ENCODE measurements at regions not wholly inside any gene's neighbourhood (a gene's known extent, or its start where the extent isn't known, plus 50 kb on each side); places are given as distances from the start of the nearest gene placed in this dataset.

- Histone ChIP-seq H3K9me3 (ENCODE audit: low read depth) (no peaks in the 10 kb centered on the region), H3K4me3 (no peak overlapping the region), H3K4me1 (peaks cover 32% of the 10 kb centered on the region), H3K36me3 (no peaks in the 10 kb centered on the region), H3K9ac (no peak overlapping the region), H3K27ac (no peak overlapping the region), H3K79me2 (ENCODE audit: low read depth) (no peaks in the 10 kb centered on the region), H4K20me1 (ENCODE audit: low read depth) (no peaks in the 10 kb centered on the region), H3K27me3 (no peaks in the 10 kb centered on the region), H3K4me2 (no peak overlapping the region), H2AFZ (replicated peaks) (no peak overlapping the region), H3F3A (ENCODE audit: low read depth) (no peaks in the 10 kb centered on the region)
- no peak for TF ChIP-seq EZH2phosphoT487 (IDR thresholded peaks at IDR 0.05)
- no peak for TF ChIP-seq CTCF (IDR thresholded peaks at IDR 0.05)
- no peak for TF ChIP-seq EZH2 (IDR thresholded peaks at IDR 0.05)
- no peaks in the 10 kb centered on the region for H3K36me3 Mint-ChIP-seq
- H3K4me3 Mint-ChIP-seq = no peak overlapping the region
- H3K27me3 Mint-ChIP-seq (ENCODE audit: insufficient read depth, low read depth) = no peaks in the 10 kb centered on the region
- no peak overlapping the region for H3K27ac Mint-ChIP-seq
- H3K9me3 Mint-ChIP-seq = peaks cover 2% of the 10 kb centered on the region
- peaks cover 3% of the 10 kb centered on the region for H3K4me1 Mint-ChIP-seq
- DNase-seq (ENCODE audit: low spot score) = peak; percentile 21
Measured at GRCh38 chr12:92554158-92555073, 148.4 kb upstream of the PLEKHG7 start.

DNA sequence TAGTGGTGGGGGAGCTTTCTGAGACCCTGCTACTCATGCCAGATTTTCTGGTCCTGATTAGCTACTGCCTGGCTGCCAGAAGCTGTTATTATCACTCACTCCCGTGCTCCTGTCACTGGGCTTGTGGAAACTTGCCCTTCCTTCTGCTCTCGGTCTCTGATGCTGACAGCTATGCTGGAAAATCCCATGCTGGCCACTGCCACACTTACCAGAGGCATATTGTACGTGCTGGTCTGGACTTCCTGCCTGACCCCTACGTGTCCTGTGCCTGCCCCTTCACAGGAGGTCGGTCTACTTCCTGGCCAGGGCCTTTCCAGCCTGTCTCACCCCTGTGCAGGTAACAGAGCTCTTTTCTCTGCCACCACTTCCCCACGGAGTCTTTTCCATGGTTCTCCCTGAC is 149.4 kb upstream of the PLEKHG7 start:
- Histone ChIP-seq H4K20me1 (ENCODE audit: low read depth) (no peaks in the 10 kb centered on the region), H3K4me3 (no peak overlapping the region), H3K4me1 (peaks cover 32% of the 10 kb centered on the region), H3K36me3 (no peaks in the 10 kb centered on the region), H3K27me3 (no peaks in the 10 kb centered on the region), H2AFZ (replicated peaks) (no peak overlapping the region), H3F3A (ENCODE audit: low read depth) (no peaks in the 10 kb centered on the region), H3K9ac (no peak overlapping the region), H3K9me3 (ENCODE audit: low read depth) (no peaks in the 10 kb centered on the region), H3K79me2 (ENCODE audit: low read depth) (no peaks in the 10 kb centered on the region), H3K4me2 (no peak overlapping the region), H3K27ac (no peak overlapping the region)
- Mint-ChIP-seq H3K4me3 (no peak overlapping the region), H3K27ac (no peak overlapping the region), H3K9me3 (peaks cover 5% of the 10 kb centered on the region), H3K36me3 (peaks cover 2% of the 10 kb centered on the region), H3K4me1 (peaks cover 3% of the 10 kb centered on the region), H3K27me3 (ENCODE audit: insufficient read depth, low read depth) (no peaks in the 10 kb centered on the region)
- DNase-seq (ENCODE audit: low spot score) = no peak
- no peak for TF ChIP-seq CTCF (IDR thresholded peaks at IDR 0.05)

- Mint-ChIP-seq H3K36me3 (peaks cover 2% of the 10 kb centered on the region), H3K4me3 (no peak overlapping the region), H3K27me3 (ENCODE audit: insufficient read depth, low read depth) (no peaks in the 10 kb centered on the region), H3K9me3 (peaks cover 6% of the 10 kb centered on the region), H3K4me1 (peaks cover 8% of the 10 kb centered on the region), H3K27ac (no peak overlapping the region)
- Histone ChIP-seq H3K27me3 (no peaks in the 10 kb centered on the region), H3K27ac (no peak overlapping the region), H2AFZ (replicated peaks) (no peak overlapping the region), H3K4me2 (no peak overlapping the region), H4K20me1 (ENCODE audit: low read depth) (no peaks in the 10 kb centered on the region), H3F3A (ENCODE audit: low read depth) (no peaks in the 10 kb centered on the region), H3K9ac (no peak overlapping the region), H3K9me3 (ENCODE audit: low read depth) (no peaks in the 10 kb centered on the region), H3K4me1 (peaks cover 30% of the 10 kb centered on the region), H3K79me2 (ENCODE audit: low read depth) (no peaks in the 10 kb centered on the region), H3K4me3 (no peak overlapping the region), H3K36me3 (no peaks in the 10 kb centered on the region)
- TF ChIP-seq EZH2 (IDR thresholded peaks at IDR 0.05) (no peak), EZH2phosphoT487 (IDR thresholded peaks at IDR 0.05) (no peak), CTCF (IDR thresholded peaks at IDR 0.05) (no peak)
- no peak for DNase-seq (ENCODE audit: low spot score)
Measured at GRCh38 chr12:92552412-92553108, 150.2 kb upstream of the PLEKHG7 start.

Measured in neural progenitor cell (in vitro differentiated cells).